ENCODE measurements at regions not wholly inside any gene's neighbourhood (a gene's known extent, or its start where the extent isn't known, plus 50 kb on each side); places are given as distances from the start of the nearest gene placed in this dataset.

- no peak for TF ChIP-seq CTCF (conservative IDR thresholded peaks at IDR 0.05; ENCODE audit: low read length)
- no peak for TF ChIP-seq EZH2phosphoT487 (IDR thresholded peaks at IDR 0.05; ENCODE audit: borderline replicate concordance, low read depth, low read length)
Measured at GRCh38 chr12:102652645-102653313, 172.4 kb upstream of the IGF1 start.

All from OCI-LY7 (cell line).